ENCODE measurements at regions not wholly inside any gene's neighbourhood (a gene's known extent, or its start where the extent isn't known, plus 50 kb on each side); places are given as distances from the start of the nearest gene placed in this dataset.

GRCh38 chr11:130773244-130773820 lies 142.9 kb downstream of the SNX19 start:
- DNase-seq (ENCODE audit: low read depth), result peak; percentile 22
- no peak overlapping the region for H3K4me3 ChIP-seq (ENCODE audit: low read depth, low read length)
- no peak for TF ChIP-seq CTCF (IDR thresholded peaks at IDR 0.05; ENCODE audit: insufficient read depth, low read depth, low read length)

GRCh38 chr11:130774703-130775102 lies 141.6 kb downstream of the SNX19 start:
- no peak for TF ChIP-seq CTCF (IDR thresholded peaks at IDR 0.05; ENCODE audit: insufficient read depth, low read depth, low read length)
- no peak for DNase-seq (ENCODE audit: low read depth)
- no peak overlapping the region for H3K4me3 ChIP-seq (ENCODE audit: low read depth, low read length)

GRCh38 chr11:130775306-130776060 lies 140.8 kb downstream of the SNX19 start:
- H3K4me3 ChIP-seq (ENCODE audit: low read depth, low read length), result no peak overlapping the region
- TF ChIP-seq CTCF (IDR thresholded peaks at IDR 0.05; ENCODE audit: insufficient read depth, low read depth, low read length), result no peak
- DNase-seq (ENCODE audit: low read depth), result peak; percentile 91

GRCh38 chr11:130776061-130776419 lies 140.2 kb downstream of the SNX19 start:
- H3K4me3 ChIP-seq (ENCODE audit: low read depth, low read length), result no peak overlapping the region
- TF ChIP-seq CTCF (IDR thresholded peaks at IDR 0.05; ENCODE audit: insufficient read depth, low read depth, low read length), result no peak
- no peak for DNase-seq (ENCODE audit: low read depth)

- DNase-seq (ENCODE audit: low read depth), result no peak
- no peak overlapping the region for H3K4me3 ChIP-seq (ENCODE audit: low read depth, low read length)
- TF ChIP-seq CTCF (IDR thresholded peaks at IDR 0.05; ENCODE audit: insufficient read depth, low read depth, low read length), result no peak
Observed at GRCh38 chr11:130778026-130778425, 138.3 kb downstream of the SNX19 start.

- DNase-seq (ENCODE audit: low read depth), result no peak
- no peak for TF ChIP-seq CTCF (IDR thresholded peaks at IDR 0.05; ENCODE audit: insufficient read depth, low read depth, low read length)
- no peak overlapping the region for H3K4me3 ChIP-seq (ENCODE audit: low read depth, low read length)
Observed at GRCh38 chr11:130778705-130779104, 137.6 kb downstream of the SNX19 start.
